ENCODE measurements at regions not wholly inside any gene's neighbourhood (a gene's known extent, or its start where the extent isn't known, plus 50 kb on each side); places are given as distances from the start of the nearest gene placed in this dataset.

GRCh38 chr11:92286709-92287108, 62.1 kb downstream of the FAT3 start:
- Histone ChIP-seq H3K36me3 (ENCODE audit: control insufficient read depth, insufficient read depth, low read length) (no peaks in the 10 kb centered on the region), H3K27me3 (replicated peaks; ENCODE audit: control insufficient read depth, insufficient read depth, low read length) (no peaks in the 10 kb centered on the region), H3K4me3 (replicated peaks; ENCODE audit: low read depth, low read length) (no peak overlapping the region)
- DNase-seq (ENCODE audit: extremely low read depth, insufficient read length) = no peak
- TF ChIP-seq, protein P1, sequence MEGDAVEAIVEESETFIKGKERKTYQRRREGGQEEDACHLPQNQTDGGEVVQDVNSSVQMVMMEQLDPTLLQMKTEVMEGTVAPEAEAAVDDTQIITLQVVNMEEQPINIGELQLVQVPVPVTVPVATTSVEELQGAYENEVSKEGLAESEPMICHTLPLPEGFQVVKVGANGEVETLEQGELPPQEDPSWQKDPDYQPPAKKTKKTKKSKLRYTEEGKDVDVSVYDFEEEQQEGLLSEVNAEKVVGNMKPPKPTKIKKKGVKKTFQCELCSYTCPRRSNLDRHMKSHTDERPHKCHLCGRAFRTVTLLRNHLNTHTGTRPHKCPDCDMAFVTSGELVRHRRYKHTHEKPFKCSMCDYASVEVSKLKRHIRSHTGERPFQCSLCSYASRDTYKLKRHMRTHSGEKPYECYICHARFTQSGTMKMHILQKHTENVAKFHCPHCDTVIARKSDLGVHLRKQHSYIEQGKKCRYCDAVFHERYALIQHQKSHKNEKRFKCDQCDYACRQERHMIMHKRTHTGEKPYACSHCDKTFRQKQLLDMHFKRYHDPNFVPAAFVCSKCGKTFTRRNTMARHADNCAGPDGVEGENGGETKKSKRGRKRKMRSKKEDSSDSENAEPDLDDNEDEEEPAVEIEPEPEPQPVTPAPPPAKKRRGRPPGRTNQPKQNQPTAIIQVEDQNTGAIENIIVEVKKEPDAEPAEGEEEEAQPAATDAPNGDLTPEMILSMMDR (IDR thresholded peaks at IDR 0.05; ENCODE audit: insufficient read depth, low read length, poor library complexity, severe bottlenecking) = no peak

- no peaks in the 10 kb centered on the region for H3K27me3 ChIP-seq (replicated peaks; ENCODE audit: control insufficient read depth, insufficient read depth, low read length)
- no peaks in the 10 kb centered on the region for H3K36me3 ChIP-seq (ENCODE audit: control insufficient read depth, insufficient read depth, low read length)
- no peak overlapping the region for H3K4me3 ChIP-seq (replicated peaks; ENCODE audit: low read depth, low read length)
- TF ChIP-seq, protein P1 (IDR thresholded peaks at IDR 0.05; ENCODE audit: insufficient read depth, low read length, poor library complexity, severe bottlenecking) = no peak
- no peak for DNase-seq (ENCODE audit: extremely low read depth, insufficient read length)
These were observed 70.8 kb downstream of the FAT3 start for GRCh38 chr11:92295175-92296137.

DNA sequence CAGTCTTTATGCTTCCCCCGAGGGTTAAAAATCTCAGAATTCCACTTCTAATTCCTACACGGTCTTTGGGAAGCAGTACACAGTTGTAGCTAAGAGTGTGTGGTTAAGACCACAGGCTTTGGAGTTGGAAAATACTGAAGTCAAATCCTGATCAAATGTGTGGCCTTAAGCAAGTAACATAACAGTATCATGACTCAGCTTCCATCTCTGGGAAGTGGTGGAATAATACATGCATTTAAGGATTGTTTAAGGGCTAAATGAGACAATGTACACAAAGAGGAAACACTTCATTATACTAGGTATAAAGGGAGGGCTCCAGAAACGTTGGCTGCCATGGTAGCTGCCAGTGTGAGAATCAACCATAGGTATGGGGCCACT, 71.5 kb downstream of the FAT3 start:
- Histone ChIP-seq H3K4me3 (replicated peaks; ENCODE audit: low read depth, low read length) (no peak overlapping the region), H3K36me3 (ENCODE audit: control insufficient read depth, insufficient read depth, low read length) (no peaks in the 10 kb centered on the region), H3K27me3 (replicated peaks; ENCODE audit: control insufficient read depth, insufficient read depth, low read length) (no peaks in the 10 kb centered on the region)
- DNase-seq (ENCODE audit: extremely low read depth, insufficient read length) = no peak
- TF ChIP-seq, protein P1 (IDR thresholded peaks at IDR 0.05; ENCODE audit: insufficient read depth, low read length, poor library complexity, severe bottlenecking) = no peak

DNA sequence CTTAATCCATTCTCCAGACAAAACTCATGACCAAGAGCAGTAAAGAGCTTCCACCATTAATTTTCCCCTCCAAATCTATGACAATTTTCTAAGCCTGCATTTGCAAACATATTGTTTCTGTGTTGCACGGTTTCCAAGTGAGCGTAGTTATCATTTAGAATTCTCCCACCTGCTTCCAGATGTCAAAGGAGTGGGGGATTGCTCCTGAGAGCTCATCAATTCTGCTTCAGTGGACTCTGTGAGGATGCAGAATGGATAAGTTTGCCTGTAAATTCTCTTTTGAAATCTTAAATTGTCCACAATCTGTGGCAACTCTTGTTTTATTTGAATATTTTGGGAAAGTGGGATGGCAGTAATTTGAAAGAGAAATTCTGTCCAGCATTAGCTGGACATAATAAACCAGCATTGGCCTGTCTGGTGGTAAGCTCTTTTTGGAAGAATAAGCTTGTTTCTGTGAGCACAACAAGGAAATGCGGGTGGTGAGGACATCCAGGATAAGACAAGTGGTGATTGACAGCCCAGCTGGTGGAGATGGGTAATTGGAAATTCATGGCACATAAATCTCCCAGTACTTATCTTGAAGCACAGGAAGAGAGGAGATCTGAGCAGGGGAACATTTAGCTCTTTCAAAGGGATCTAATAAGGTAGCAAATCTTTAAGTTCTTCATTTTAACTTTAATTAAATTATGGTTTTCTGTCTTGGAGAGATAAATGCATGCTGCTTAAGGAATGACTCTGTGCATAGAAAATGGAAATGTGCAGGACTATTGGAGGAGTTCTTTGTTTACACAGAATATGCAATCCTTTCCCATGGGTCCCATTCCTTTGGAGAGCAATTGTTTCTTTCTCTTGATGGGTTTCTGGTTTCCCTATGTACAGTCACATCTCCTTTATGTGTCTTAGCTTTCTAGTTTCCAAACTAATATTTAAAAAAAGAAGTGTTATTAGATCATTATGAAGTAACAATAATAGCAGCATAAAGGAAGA, 73.2 kb downstream of the FAT3 start:
- Histone ChIP-seq H3K27me3 (replicated peaks; ENCODE audit: control insufficient read depth, insufficient read depth, low read length) (no peaks in the 10 kb centered on the region), H3K36me3 (ENCODE audit: control insufficient read depth, insufficient read depth, low read length) (no peaks in the 10 kb centered on the region), H3K4me3 (replicated peaks; ENCODE audit: low read depth, low read length) (no peak overlapping the region)
- TF ChIP-seq, protein P1 (IDR thresholded peaks at IDR 0.05; ENCODE audit: insufficient read depth, low read length, poor library complexity, severe bottlenecking) = no peak
- no peak for DNase-seq (ENCODE audit: extremely low read depth, insufficient read length)

DNA sequence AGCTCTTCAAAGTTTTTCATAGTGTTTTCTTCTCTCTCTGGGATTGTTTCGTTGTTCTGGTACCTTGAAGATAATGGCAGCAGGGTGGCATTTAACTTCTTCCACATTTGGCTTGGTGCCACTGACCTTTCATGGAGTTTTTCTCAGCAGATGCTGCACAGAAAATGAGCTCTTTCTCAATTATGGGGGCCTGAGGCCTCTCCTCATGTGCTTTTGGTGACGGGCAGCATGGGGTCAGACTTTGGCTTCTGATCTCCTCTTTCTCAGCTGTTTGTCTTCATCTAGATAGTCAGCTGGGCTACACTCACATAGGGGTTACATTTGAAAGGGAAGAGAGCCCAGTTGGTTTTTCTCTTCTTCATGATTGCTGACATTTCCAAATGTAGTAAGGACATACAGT, 76.3 kb downstream of the FAT3 start:
- DNase-seq (ENCODE audit: extremely low read depth, insufficient read length) = no peak

More for the DNA sequence above, 76.3 kb downstream of the FAT3 start:
- Histone ChIP-seq H3K27me3 (replicated peaks; ENCODE audit: control insufficient read depth, insufficient read depth, low read length) (no peaks in the 10 kb centered on the region), H3K36me3 (ENCODE audit: control insufficient read depth, insufficient read depth, low read length) (no peaks in the 10 kb centered on the region), H3K4me3 (replicated peaks; ENCODE audit: low read depth, low read length) (no peak overlapping the region)
- TF ChIP-seq, protein P1 (IDR thresholded peaks at IDR 0.05; ENCODE audit: insufficient read depth, low read length, poor library complexity, severe bottlenecking) = no peak
